8988T (cell line): ENCODE measurements at regions not wholly inside any gene's neighbourhood (a gene's known extent, or its start where the extent isn't known, plus 50 kb on each side); places are given as distances from the start of the nearest gene placed in this dataset.

Experiments
- DNase-seq: peaks from one replicate; pipeline ENCODE4 v3.0.0; 2011

DNA sequence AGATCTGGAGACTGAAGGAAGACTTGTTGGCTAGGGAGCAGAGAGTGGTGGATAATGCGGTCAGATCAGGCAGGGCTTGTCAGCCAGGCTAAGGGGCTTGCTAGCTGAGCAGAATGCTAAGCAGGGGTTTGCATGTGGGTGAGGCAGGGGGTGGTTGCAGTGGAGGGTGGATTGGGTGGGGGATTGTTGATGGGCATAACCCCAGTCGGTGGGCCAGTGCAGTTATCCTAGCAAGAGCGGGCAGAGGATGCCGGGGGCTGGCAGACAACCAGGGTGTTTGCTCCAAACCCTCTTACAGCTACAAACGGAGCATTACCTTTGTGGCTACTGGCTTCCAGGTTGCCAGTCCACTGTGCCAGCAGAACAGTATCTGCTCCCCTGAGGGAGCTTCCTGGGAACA, 131.5 kb upstream of the LGALSL start:
- DNase-seq, result no peak

DNA sequence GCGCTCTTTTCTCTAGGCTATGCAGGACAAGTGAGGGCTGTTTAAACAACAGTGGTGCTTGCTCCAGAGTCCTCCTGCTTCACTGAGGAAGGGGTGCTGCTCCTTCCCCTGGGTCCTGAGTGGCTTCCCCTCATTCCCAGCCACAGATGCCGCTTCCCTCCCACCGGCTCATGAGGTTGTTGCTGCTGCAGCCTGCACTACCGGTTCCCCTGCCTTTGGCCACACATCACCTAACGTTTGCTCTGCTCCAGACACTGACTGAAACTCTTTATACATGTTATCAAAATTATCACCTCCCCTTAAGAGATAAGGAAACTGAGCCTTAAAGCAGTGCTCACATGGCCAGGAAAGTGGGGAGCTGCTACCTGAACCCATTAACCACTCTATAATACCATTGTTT, 130.8 kb upstream of the LGALSL start:
- no peak for DNase-seq

DNA sequence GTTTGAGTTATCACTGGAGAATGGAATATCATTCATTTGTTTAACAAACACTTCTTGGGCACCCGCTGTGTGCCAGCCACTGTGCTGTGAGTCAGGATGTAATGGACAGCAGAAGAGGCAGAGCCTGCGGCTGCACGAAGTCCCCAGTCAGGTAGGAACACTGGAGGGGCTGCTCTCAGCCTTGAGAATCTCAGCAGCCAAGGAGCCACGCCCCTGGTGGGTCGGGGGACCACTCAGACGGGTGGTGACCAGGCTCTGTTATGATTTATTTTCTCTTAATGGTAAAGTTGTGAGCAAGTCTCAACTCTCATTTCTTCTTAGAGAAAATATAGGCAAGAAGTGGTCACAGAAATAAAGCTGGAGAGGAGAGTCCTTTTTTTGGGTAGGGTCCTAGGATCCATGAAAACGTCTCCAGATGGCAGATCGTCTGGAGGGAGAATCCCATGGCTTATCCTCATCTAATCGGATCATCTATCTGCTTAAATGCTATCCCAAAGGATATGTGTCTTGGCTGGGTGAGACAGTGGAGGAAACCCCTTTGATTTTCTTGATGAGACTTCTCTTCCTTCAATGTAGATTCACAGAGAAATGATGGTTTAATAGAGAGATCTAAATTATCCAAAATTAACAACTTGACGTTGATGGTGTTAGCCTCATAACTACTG, 129.1 kb upstream of the LGALSL start:
- DNase-seq, result no peak

DNA sequence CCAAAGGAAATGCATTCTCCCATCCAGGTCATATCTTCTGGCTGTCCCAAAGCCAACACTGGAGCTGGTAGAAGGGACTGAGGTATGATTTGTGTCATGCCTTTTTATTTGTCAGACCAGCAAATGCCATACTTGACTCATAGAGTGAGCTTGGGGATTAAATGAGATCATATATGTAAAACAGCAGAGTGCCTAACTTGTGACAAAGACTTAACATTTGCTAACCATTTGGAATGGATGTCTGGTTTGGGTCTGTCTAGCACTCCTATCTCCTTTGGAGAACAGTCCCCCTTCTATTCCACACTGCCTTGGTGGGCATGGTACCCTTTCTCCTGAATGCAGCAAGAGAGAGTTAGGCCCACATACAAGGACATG, 128.5 kb upstream of the LGALSL start:
- no peak for DNase-seq

DNA sequence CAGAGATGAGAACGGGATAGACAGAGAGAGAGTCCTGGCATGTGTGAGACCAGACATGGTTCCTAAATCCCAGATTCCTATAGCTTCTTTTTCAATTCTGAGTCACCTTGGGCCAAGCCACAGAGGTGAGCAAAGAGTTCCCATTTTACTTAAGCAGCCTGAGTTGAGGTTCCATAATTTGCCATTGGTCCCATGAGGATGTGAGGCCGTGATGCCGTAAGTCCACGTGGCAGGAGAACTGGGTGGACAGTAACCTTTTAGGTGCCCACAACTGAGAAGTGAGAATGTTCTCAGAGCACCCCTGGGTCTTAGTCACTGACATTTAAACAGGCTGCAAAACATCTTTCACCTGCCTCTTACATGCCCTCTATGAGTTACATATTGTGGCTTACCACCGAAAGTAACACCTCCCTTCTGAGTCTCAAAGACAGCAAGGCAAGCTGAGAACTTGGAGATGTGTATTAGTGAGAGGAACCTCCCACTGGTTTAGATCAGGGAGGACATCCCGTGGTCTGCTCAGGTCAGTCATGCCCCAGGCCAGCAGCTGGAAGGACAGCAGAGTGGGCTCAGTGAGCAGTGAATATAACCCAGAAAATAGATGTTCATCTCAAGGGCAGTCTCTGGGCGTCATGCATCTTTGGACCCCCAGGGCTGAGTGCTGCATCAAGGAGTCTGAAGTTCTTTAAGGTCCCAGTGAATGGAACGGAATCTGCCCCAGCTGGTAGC, 127.9 kb upstream of the LGALSL start:
- DNase-seq, result no peak

DNA sequence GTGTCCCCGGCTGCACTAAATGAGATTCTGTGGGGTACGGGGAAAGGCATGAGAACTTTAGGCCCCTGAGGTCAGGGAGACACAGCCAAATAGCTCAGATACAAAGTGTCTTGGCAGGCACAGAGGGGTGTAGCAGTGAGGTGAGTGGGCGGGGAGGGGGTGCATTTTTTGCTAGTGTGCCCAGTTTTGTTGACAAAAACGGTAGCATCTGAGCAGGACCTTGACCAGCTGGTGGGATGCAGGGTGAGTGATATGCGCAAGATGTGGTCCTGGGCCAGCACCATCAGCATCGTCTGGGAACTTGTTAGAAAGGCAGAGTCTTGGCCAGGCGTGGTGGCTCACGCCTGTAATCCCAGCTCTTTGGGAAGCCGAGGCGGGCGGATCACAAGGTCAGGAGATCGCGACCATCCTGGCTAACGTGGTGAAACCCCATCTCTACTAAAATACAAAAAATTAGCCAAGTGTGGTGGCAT, 127.3 kb upstream of the LGALSL start:
- no peak for DNase-seq

DNA sequence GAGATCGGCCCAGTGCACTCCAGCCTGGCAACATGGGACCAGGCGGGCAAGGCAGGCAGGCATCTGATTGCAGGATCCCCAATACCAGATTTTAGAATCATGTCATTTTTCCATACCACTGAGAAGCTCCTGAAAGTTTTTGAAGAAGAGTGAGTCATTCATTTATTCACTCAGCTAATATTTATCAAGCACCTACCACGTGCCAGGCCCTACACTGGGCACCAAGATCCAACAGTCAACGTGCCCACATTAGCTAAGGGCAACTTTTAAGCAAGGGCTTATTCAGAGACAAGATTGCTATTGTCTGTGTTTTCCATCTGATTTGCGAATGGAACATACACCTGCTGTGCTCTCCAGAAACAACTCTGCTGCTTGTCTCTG, 126.8 kb upstream of the LGALSL start:
- no peak for DNase-seq

DNA sequence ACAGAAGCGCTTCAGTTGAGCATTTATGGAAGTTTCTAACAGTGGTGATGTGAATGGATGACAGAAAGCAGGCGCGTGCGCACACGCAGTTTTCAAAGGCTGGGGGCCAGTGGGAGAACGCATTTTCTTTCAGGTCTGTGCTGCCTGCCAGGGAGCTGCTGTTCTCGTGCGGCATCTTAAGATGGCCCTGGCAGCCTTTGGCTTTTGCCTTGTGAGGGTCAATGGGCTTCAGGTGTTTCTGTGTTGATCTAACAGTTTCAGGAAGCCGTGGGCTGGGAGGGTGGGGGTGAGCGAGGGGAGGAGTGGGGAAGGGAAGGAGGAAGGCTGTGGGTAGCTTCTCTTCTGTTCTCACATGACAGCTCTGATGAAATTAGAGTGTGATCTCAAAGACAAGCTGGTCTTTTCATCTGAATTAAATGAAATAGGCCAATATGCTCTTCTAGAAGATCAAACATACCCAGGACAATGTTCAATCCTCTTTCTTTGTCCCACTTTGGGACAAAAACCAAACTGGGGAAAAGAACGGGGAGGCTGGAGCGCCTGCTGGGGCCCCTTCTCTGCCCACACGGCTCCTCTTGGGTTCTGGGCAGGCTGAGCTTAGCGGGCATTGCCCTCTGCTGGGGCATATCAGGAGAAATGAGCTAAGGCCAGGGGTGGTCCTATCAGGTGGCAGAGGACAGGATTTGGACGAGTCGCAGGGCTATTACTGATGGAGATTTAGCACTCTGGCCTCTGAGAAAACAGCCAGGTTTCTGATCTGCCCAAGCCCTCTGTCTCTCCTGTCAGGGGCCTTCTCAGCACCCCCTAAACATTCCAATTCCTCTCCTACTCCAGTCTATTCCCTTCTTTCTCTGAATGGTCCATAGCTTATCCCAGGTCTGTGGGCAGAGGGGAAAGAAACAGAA, 126.2 kb upstream of the LGALSL start:
- peak; percentile 35 for DNase-seq

DNA sequence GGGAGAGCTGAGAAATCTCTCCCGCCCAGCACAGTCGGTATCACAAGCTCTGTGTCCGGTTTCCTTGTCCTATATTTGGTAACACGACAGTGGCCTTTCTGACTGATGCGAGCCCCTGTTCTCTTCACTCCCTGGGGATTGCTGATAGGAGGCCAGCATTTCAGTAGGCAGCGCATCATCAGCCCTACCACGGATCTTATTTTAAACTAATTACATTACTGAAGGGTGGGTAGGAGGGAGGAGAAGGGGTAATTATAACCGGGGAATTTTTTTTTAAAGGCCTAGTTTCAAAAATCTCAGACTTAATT, 125.6 kb upstream of the LGALSL start:
- no peak for DNase-seq

DNA sequence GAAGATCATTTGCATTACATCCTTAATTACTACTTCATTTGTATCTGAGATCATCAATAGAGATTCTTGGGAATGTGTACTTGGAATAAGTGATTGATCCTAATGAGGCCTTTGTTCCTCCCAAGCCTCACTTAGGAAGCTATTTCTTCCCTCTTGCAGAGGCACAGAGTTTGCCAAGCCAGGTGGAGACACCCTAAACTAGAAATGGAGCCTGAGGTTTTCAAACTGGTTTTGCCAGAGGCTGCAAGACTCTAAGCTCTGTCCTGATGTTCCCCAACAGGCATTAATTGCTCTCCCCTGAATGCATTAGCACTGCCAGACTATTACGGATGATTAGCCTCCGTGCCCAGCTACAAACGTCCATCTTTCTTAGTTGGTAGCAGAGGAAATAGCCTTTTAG, 125.2 kb upstream of the LGALSL start:
- no peak for DNase-seq

DNA sequence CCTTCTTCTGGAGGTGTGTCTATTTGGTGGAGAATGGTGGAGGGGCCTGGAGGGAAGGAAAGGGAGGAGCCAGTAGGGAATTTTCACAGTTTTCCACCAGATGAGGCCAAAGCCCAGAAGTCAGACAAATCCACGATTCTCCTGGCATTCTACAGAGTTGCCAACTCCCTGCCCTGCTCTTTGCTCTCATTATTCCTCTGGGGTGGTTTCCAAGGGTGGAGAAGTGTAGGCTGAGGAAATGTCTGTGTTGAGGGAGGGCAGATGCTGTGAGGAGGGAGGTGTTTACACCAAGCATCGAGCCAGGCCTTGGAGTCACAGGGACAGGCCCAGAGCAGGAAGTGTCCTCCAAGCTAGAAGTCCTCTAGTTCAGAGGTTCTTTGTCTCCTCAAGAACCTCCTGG, 124.1 kb upstream of the LGALSL start:
- DNase-seq, result no peak

DNA sequence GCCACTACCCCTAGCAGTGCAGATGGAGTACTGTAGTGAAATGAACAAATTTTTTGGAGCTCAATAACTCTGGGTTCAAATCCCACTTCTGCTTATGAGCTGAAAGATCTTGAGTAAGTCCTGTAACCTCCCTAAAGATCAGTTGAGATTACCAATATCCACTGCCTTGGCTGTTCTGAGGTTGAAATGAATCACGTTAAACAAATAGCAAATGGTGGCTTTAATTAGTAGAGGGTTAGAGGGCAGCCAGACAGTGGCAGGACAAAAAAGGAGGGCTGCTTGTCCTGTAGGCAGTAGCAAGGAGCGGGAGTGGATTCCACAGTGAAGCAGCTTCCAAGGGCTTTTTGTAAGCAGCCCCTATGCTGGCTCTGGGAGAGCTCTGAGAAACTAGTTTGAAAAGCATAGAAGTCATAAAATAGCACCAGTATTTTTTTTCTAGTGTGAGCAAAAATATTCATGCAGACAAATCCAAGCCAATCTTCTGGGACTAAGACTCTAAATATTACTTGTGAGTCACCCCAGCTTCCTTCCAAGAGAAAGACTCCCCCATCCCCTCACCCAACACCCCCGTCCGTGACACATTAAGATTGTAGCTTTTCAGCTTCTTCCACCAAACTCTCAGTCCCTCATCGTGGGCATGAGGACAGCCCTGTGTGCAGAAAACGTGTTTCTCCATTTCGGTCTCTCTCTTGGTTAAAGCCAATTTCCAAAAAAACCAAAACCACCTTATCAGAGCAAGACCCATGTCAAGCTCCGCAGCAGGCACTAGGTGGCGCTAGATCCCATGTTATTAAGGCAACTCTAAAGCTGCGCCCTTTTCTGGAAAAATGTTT, 123.5 kb upstream of the LGALSL start:
- no peak for DNase-seq

DNA sequence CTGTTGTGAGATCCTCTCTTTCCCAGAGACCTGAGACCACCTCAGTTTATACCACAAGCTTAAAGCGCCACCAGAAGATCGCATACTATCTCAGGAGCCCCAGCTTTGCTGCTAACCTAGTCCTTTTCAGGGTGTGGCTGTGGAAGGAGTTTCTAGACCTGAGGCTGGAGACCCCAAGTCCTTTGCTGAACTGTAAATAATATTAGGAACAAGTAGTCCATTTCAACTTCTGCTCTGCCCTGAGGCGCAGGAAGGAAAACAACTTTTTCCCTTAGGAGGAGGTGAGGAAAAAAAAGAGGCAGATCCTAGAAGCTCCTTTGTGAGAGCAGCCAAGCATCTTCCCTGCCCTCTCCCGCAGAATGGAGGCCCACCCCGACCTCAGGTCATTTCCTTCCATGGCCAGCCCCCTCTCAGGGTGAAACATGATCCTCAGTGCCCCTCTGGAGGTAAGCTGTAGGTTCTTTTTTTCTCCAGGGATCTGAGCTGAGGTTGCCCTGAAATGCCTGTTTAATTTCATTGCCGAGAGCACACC, 122.8 kb upstream of the LGALSL start:
- no peak for DNase-seq

DNA sequence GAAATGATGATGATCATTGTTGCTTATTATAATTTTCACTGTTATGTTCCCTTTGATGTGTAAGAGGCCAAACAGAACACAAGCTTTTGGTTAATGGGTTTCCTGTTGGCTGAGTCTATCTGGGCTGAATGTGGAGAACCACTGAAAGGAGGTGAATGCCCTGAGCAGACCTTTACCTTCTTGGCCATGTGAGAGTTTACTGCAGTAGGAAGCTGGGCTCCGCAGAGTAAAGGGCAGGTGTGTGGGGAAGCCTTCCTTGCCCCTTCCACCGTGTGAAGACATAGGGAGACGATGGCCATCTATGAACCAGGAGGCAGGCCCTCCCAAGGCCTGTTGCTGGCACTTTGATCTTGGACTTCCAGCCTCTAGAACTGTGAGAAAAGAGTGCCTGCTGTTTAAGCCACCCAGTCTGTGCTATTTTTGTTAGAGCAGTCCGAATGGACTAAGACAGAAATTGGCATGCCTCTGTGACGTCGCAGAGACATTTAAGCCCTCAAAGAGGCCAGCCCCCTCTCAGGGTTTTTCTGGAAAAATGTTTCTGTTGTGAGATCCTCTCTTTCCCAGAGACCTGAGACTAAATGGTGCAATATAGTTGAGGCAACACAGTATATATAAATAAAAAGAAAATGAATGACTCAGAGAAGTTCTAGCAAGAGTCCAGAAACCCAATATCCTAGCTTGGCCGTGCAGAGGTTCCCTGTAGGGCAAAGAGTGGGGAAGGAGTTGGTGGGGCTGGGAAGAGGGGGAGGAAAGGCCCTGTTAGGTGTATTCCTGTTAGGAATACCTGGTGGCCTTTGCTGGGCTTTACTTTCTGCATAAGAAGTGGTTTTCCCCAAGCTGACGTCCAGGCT, 121.9 kb upstream of the LGALSL start:
- DNase-seq, result no peak

DNA sequence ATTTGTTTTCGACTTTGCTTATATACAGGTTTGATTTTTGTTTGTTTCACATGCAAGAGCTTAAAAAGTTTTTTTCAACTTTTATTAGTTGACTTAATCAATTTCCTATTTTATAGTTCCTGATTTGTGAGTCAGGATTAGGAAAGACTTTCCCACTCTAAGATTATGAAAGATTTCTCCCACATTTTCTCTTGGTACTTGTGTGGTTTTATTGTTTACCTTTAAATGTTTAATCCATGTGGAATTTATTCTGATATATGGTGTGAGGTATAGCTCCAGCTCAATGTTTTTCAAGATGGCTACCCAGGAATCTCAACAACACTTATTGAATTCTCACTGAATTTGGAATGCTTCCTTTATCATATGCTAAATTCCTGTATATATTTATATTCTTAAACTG, 117.8 kb upstream of the LGALSL start:
- DNase-seq, result no peak

DNA sequence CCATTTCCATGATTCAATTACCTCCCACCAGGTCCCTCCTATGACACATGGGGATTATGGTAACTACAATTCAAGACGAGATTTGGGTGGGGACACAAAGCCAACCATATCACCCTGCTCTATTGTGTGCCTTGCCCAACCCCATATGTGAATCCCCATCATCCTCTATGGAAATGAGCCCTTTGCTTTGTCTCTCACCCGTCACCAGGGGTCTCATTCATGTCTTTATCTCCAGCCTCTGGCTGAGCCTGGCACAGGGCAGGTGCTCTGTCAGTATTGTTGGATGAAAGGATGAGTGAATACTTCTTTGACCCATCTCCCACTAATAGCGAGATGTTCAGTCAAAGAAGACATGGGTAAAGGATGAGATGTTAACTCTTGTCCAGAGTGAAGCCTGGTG, 116.6 kb upstream of the LGALSL start:
- DNase-seq, result no peak

DNA sequence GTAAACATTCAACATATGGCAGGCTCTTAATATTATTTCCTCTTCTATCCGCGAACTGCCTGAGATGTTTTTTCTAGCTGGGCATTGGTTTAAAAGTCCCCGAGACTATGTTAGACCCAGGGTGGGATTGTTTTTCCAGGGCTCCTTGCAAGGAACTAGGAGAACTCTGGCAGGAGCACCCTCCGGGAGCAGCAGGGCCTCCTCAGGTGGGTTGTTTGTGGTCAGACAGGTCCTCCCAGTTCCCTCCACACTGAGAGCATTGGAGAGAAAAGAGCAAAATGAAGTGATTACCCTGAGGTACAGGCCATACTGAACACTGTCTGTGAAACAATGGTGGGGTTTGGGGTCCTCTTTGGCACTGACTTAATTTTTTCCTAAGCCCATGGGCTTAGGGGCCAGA, 115.9 kb upstream of the LGALSL start:
- DNase-seq, result no peak

DNA sequence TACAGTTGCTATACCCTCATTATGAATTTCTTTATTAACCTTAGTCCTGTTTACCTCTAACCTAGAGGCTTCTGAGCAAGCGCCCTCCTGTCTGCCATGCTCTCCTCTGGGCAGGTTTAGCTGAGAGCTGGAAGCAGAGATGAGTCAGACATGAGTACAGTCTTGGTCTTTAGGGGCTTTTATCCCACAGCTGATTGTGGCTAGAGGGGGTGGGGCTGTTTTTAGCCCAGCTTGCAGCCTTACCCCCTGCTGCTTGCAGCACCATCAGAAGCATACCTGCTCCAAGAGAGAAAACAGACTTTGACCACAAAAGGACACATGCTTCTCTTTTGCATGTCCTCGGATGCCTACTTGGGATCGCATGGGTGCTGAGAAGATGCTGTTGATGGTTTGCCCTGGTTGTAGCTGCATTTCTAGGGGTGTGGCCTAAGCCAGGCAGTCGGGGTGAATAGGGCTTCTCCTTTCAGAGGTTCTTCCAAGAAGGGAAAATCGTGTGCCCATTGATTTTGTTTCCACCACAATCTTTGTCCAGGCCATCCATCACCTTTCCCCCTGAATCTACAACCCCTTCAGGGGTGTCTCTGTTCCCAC, 115.0 kb upstream of the LGALSL start:
- no peak for DNase-seq

DNA sequence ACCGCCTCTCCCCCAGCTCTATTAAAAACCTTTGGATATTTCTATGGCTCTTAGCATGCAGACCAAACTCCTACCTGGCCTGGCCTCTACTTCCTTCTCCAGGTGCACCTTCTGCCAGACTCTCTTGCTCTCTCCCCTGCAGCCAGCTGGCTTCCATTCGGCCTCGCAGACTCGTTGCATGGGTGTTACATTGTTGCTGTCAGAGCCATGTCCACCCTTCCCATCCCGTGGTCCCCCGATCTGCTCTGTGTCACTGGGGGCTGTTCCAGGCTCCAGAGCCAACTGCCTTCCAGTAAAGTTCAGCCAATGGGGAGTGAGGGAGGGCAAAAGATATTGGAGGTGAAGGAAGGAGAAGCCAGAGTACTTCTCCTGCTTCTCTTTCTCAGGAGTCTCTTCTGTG, 112.5 kb upstream of the LGALSL start:
- no peak for DNase-seq

DNA sequence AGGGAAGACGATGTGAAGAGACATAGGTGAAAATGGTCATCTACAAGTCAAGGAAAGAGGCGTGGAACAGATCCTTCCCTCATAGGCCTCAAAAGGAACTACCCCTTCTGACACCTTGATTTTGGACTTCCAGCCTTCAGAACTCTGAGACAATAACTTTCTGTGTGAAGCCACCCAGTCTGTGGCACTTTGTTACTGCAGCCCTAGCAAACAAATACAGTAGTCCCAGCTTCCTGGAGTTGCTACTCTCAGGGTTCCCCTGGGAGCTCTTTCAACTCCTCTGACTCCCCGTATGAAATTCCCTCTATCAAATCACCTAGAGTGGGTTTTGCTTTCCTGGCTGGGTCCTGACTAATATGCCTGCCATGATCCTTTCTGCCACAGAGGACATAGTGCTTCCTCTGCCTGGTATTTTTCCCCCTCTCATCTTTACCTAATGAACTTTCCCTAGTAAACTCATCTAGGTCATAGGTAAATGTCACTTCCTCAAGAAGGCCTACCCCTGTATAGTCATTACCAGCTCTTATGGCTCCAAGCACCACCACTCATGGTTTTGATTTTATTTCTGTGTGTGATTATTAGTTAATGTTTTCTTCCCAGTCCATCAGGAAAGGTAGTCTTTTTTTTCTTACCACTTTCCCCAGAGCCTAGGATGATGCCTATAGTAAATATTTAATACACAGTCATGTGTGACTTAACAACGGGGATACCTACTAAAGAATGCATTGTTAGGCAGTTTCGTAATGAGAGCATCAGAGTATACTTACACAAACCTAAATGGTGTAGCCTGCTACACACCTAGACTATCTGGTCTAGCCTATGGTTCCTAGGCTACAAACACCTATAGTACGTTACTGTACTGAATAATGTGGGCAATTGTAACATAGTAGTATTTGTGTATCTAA, 111.5 kb upstream of the LGALSL start:
- no peak for DNase-seq
